ENCODE measurements at regions not wholly inside any gene's neighbourhood (a gene's known extent, or its start where the extent isn't known, plus 50 kb on each side); places are given as distances from the start of the nearest gene placed in this dataset.

DNA sequence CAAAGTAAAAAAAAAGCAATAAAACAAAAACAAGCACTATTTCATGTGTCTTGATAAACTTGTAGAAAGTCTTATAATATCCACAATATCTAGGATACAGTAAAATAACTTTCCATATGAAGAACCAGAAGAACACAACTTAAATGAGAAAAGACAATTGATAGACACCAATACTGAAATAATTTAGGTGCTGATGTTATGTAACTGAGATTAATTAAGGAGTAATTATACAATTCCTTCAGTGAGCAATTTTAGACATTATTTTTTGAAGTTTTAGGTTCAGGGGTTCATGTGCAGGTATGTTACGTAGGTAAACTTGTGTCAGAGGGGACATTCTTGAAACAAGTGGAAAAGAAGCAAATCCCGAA is 88.3 kb upstream of the VPREB1 start:
- Histone ChIP-seq H3K4me2 (ENCODE audit: insufficient read depth in 1 of 2, low read depth in 2 of 2, low read length in 2 of 2) (no peak overlapping the region), H3K4me3 (ENCODE audit: extremely low read depth in 1 of 4, insufficient read depth in 2 of 4, low read depth in 3 of 4, low read length in 4 of 4) (no peak overlapping the region), H4K5ac (ENCODE audit: insufficient read length, low read depth, low read length) (no peak overlapping the region), H3K27ac (ENCODE audit: low read depth, low read length) (no peak overlapping the region), H2AK5ac (ENCODE audit: low read depth, low read length) (no peak overlapping the region), H3K27me3 (replicated peaks in 1 of 4; ENCODE audit: control insufficient read depth in 3 of 4, extremely low read depth in 1 of 4, insufficient read depth in 3 of 4, low read length in 3 of 4) (peaks cover 58 to 81% (median 74%) of the 10 kb centered on the region in 4 experiments), H3K9ac (replicated peaks in 1 of 4; ENCODE audit: extremely low read depth in 1 of 4, low read depth in 3 of 4, low read length in 3 of 4) (no peak overlapping the region), H3K23me2 (ENCODE audit: low read depth, low read length) (no peaks in the 10 kb centered on the region), H3K56ac (replicated peaks; ENCODE audit: insufficient read length, low read depth, low read length) (no peak overlapping the region), H3K14ac (ENCODE audit: insufficient read length) (no peak overlapping the region), H2BK120ac (replicated peaks; ENCODE audit: low read depth, low read length) (no peak overlapping the region), H4K91ac (replicated peaks; ENCODE audit: insufficient read length, low read length) (no peak overlapping the region), H3K4me1 (replicated peaks in 1 of 4; ENCODE audit: control insufficient read depth in 3 of 4, insufficient read depth in 4 of 4, low read length in 3 of 4) (no peaks in the 10 kb centered on the region), H2BK15ac (ENCODE audit: low read length) (no peak overlapping the region), H3K36me3 (ENCODE audit: control insufficient read depth in 2 of 4, insufficient read depth in 4 of 4, low read length in 3 of 4) (no peaks in the 10 kb centered on the region), H4K20me1 (replicated peaks in 1 of 2; ENCODE audit: control insufficient read depth in 1 of 2, insufficient read depth in 2 of 2, low read length in 2 of 2) (peaks cover 0 to 2% of the 10 kb centered on the region in 2 experiments), H3K18ac (ENCODE audit: extremely low read depth, low read length) (no peak overlapping the region), H4K8ac (ENCODE audit: extremely low read depth, insufficient read depth, low read length) (no peak overlapping the region), H3K79me1 (ENCODE audit: low read depth, low read length) (no peaks in the 10 kb centered on the region), H2BK5ac (ENCODE audit: low read depth, low read length) (no peak overlapping the region), H3K23ac (ENCODE audit: insufficient read length) (no peak overlapping the region), H3K79me2 (ENCODE audit: control insufficient read depth in 1 of 2, insufficient read depth in 2 of 2, low read length in 2 of 2) (no peaks in the 10 kb centered on the region), H2BK12ac (ENCODE audit: low read depth, low read length) (no peak overlapping the region), H2AFZ (ENCODE audit: low read length) (no peak overlapping the region), H3K4ac (replicated peaks; ENCODE audit: insufficient read length, low read depth, low read length) (no peak overlapping the region), H2BK20ac (ENCODE audit: low read length) (no peak overlapping the region), H3K9me3 (ENCODE audit: insufficient read depth in 2 of 2, low read depth in 1 of 2, low read length in 1 of 2) (0 out of 4 replicates have a peak, but pooled peaks cover 2 to 3% of the 10 kb centered on the region in 2 experiments)
- ChIA-PET POLR2A (ENCODE audit: partially characterized antibody) (interaction anchor here (0.9 kb wide), 1 partner anchor 14 kb away, joined by 4 read pairs; no protein-coding TSS in a partner anchor), CTCF (ENCODE audit: partially characterized antibody) (interaction anchor here (0.8 to 2.3 kb wide), 10 partner anchors 10 to 113 kb away, joined by 3 to 13 read pairs (median 7); no protein-coding TSS in a partner anchor)
- 48% methylated on average over 2 of the region's 2 CpGs; no CpG with 5 or more reads in 1 of the 2 experiments for WGBS, 2 experiments (ENCODE audit: extremely low coverage in 1 of 2, insufficient coverage in 1 of 2, insufficient read length in 1 of 2, insufficient replicate concordance in 2 of 2, low coverage in 1 of 2, low lambda C conversion rate in 2 of 2, missing lambda C conversion rate in 1 of 2)
- DNase-seq (ENCODE audit: low read depth in 1 of 2, low spot score in 2 of 2): no peak
- no peak for TF ChIP-seq BACH1 (IDR thresholded peaks at IDR 0.05; ENCODE audit: low read length)
- no peak for TF ChIP-seq EGR1 (IDR thresholded peaks at IDR 0.05; ENCODE audit: borderline replicate concordance, low read depth, low read length)
- TF ChIP-seq SRF (IDR thresholded peaks at IDR 0.05; ENCODE audit: low read depth, low read length): no peak
- no peak for FAIRE-seq
